ENCODE measurements at regions not wholly inside any gene's neighbourhood (a gene's known extent, or its start where the extent isn't known, plus 50 kb on each side); places are given as distances from the start of the nearest gene placed in this dataset.
A peak's percentile ranks its signal among the peaks of the same experiment; 100 is the strongest.
"Not testable (repeated sequence)": the region's sequence is repeated elsewhere in the genome, so short reads cannot be mapped to it uniquely, and the experiment has no call there.

- POLR2A ChIA-PET, result interaction anchor here (1.1 to 1.8 kb wide), 2 partner anchors 11 to 707 kb away, joined by 7 to 18 read pairs; no protein-coding TSS in a partner anchor
- H4K20me1 ChIP-seq (replicated peaks; ENCODE audit: control insufficient read depth, insufficient read depth, low read length); H3K4me1 ChIP-seq (replicated peaks in 1 of 2; ENCODE audit: control insufficient read depth in 2 of 2, insufficient read depth in 2 of 2, low read length in 2 of 2); CTCF ChIA-PET (ENCODE audit: low intra/inter-chr PET ratio); H3K4me3 ChIP-seq; H3K9me3 ChIP-seq (replicated peaks; ENCODE audit: control insufficient read depth, insufficient read depth, low read depth, low read length); H3K79me2 ChIP-seq (ENCODE audit: control insufficient read depth, insufficient read depth, low read length); H3K27me3 ChIP-seq (ENCODE audit: control insufficient read depth in 2 of 2, insufficient read depth in 2 of 2, low read length in 2 of 2); H3K36me3 ChIP-seq (ENCODE audit: control insufficient read depth, insufficient read depth, low read length); H3K9ac ChIP-seq (ENCODE audit: insufficient read depth in 1 of 2, low read depth in 2 of 2, low read length in 2 of 2); H2AFZ ChIP-seq (ENCODE audit: low read depth, low read length); FAIRE-seq; H3K9me1 ChIP-seq (ENCODE audit: control insufficient read depth, insufficient read depth, low read length); intact Hi-C loops (cut with micrococcal nuclease); in situ Hi-C loops (cut with MboI): not testable (repeated sequence)
- TSS peak; percentile 99 for BruUV-seq (replicated peaks)
- Histone ChIP-seq H3K4me2 (ENCODE audit: insufficient read depth, low read length) (peak overlapping the region; percentile 50; the same call in 1 of the 2 replicates), H3K27ac (ENCODE audit: extremely low read depth, low read depth, low read length) (peak overlapping the region; percentile 46; the same call in 2 of the 3 replicates)
- ATAC-seq (peak; percentile 98), DNase-seq (ENCODE audit: extremely low read depth in 1 of 4, low spot score in 3 of 4) (peak in 3 of 4 experiments; percentile 31 to 95 (median 57))
- WGBS (ENCODE audit: insufficient coverage, low coverage, missing lambda C conversion rate), result under 1% methylated on average over 27 of the region's 42 CpGs
- TF ChIP-seq POLR2AphosphoS2 (IDR thresholded peaks at IDR 0.05; ENCODE audit: low read length), result peak; percentile 97
- TF ChIP-seq POLR2H (tag; IDR thresholded peaks at IDR 0.05; ENCODE audit: low read depth), result peak; percentile 98
- TF ChIP-seq HDAC6 (IDR thresholded peaks at IDR 0.05; ENCODE audit: low read depth, low read length), result peak; percentile 69; the same call in 1 of the 2 replicates
- peak; percentile 56; the same call in 1 of the 2 replicates for TF ChIP-seq HDAC2 (IDR thresholded peaks at IDR 0.05)
- TF ChIP-seq NRF1 (conservative IDR thresholded peaks at IDR 0.05 in 1 of 2, IDR thresholded peaks at IDR 0.05 in 1 of 2), result 0 out of 4 replicates have a peak, but pooled peaks of 1 of the 2 experiments have one; percentile 19
- 0 out of 2 replicates have a peak, but pooled peaks have one; percentile 54 for TF ChIP-seq NR1H2 (CRISPR knock-in tag; IDR thresholded peaks at IDR 0.05)
- peak; percentile 90 for TF ChIP-seq ZNF655 (CRISPR knock-in tag; IDR thresholded peaks at IDR 0.05)
- TF ChIP-seq ZKSCAN8 (CRISPR knock-in tag; IDR thresholded peaks at IDR 0.05), result 0 out of 2 replicates have a peak, but pooled peaks have one; percentile 25
- TF ChIP-seq PRDM10 (IDR thresholded peaks at IDR 0.05; ENCODE audit: partially characterized antibody), result peak; percentile 73
- peak; percentile 95 for TF ChIP-seq POLR2AphosphoS5 (IDR thresholded peaks at IDR 0.05; ENCODE audit: control insufficient read depth, insufficient read depth, low read depth, low read length)
- peak; percentile 71 for TF ChIP-seq RBFOX2 (IDR thresholded peaks at IDR 0.05; ENCODE audit: low read depth, low read length)
- TF ChIP-seq CBFA2T3 (IDR thresholded peaks at IDR 0.05), result peak; percentile 47; the same call in 1 of the 2 replicates
- peak; percentile 97 for TF ChIP-seq OTX1 (CRISPR knock-in tag; IDR thresholded peaks at IDR 0.05)
- TF ChIP-seq BCOR (IDR thresholded peaks at IDR 0.05), result peak; percentile 70; the same call in 1 of the 2 replicates
- peak; percentile 13; the same call in 1 of the 2 replicates for TF ChIP-seq MAFG (tag; conservative IDR thresholded peaks at IDR 0.05)
Observed at GRCh38 chr1:146376708-146377496, 148.1 kb upstream of the NOTCH2NLA start.

Data from K562 (cell line).